Thyroid gland (tissue), 4 donors: ENCODE measurements at regions not wholly inside any gene's neighbourhood (a gene's known extent, or its start where the extent isn't known, plus 50 kb on each side); places are given as distances from the start of the nearest gene placed in this dataset.

ENCODE experiments used
- CTCF ChIP-seq, 6 experiments: fragments of 200-600 bp in 3 of 6; fragments of 450-650 bp in 3 of 6; sonication (generic) in 3 of 6; IDR thresholded peaks; one replicate each; pipeline ENCODE4 v1.5.1; 2016 to 2019; ENCODE audit warnings: antibody characterized with exemption in 6 of 6, mild to moderate bottlenecking in 2 of 6, inconsistent platforms in 1 of 6, moderate library complexity in 1 of 6
- POLR2A ChIP-seq, 2 donors: fragments of 450-650 bp; IDR thresholded peaks; one replicate each; pipeline ENCODE4 v1.6.1; 2017; ENCODE audit warnings: antibody characterized with exemption in 2 of 2, mild to moderate bottlenecking in 2 of 2, moderate library complexity in 1 of 2

DNA sequence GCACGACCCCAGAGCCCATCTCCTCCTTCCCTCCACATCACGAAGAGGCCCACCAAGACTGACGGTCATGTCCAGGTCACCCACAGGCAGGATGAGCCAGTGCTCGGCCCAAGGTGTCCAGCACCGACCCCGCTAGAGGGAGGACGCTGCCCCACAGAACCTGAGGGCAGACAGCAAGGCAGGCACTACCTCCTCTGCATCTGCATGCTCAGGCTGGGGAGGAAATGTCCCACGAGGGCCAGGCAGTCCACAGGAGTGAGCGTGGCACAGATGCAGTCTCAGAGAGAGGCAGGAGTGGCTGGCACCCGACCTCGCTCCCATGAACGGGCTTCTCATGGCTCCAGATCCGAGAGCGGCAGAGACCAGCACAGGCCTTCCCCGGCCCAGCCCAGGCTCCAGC lies 133.2 kb downstream of the TUBA3C start:
- TF ChIP-seq CTCF (IDR thresholded peaks at IDR 0.05), result no peak
- TF ChIP-seq POLR2A (IDR thresholded peaks at IDR 0.05), result no peak
